ENCODE measurements at regions not wholly inside any gene's neighbourhood (a gene's known extent, or its start where the extent isn't known, plus 50 kb on each side); places are given as distances from the start of the nearest gene placed in this dataset.

- TF ChIP-seq CTCF (conservative IDR thresholded peaks at IDR 0.05 in 1 of 2, IDR thresholded peaks at IDR 0.05 in 1 of 2; ENCODE audit: extremely low read depth in 1 of 2, insufficient read depth in 1 of 2, low read depth in 1 of 2, low read length in 2 of 2) (no peak), EZH2 (IDR thresholded peaks at IDR 0.05; ENCODE audit: borderline replicate concordance, low read length) (no peak)
Measured at GRCh38 chr11:42444406-42444805, 867.4 kb upstream of the API5 start.
